Calu3 (cell line): ENCODE measurements at regions not wholly inside any gene's neighbourhood (a gene's known extent, or its start where the extent isn't known, plus 50 kb on each side); places are given as distances from the start of the nearest gene placed in this dataset.

Experiments
- BruUV-seq: library from RNA; stranded (reverse); fragments of 400-500 nt; replicated peaks from 2 replicates; lab custom pipeline; 2021; lab: Mats Ljungman, UMichigan
- CTCF ChIA-PET: fragments of 300-600 bp; sonication (Branson Sonifier 250); formaldehyde crosslinking; loops from one replicate; lab custom pipeline; 2022; ENCODE audit warnings: antibody characterized with exemption; lab: Charles Lee
- DNase-seq: peaks from one replicate; pipeline ENCODE4 v3.0.0; 2022
- H3K27ac Mint-ChIP-seq: one replicate; pipeline ENCODE4 v1.8.0; 2022; ENCODE audit warnings: mixed read lengths; ENCODE audit not compliant: unreplicated experiment
- H3K27me3 Mint-ChIP-seq: one replicate; pipeline ENCODE4 v1.8.0; 2022; ENCODE audit warnings: mixed read lengths; ENCODE audit not compliant: unreplicated experiment
- H3K36me3 Mint-ChIP-seq: one replicate; pipeline ENCODE4 v1.8.0; 2022; ENCODE audit warnings: mild to moderate bottlenecking, moderate library complexity, mixed read lengths; ENCODE audit not compliant: insufficient read depth, unreplicated experiment
- H3K4me1 Mint-ChIP-seq: one replicate; pipeline ENCODE4 v1.8.0; 2022; ENCODE audit warnings: mild to moderate bottlenecking, low read depth, mixed read lengths; ENCODE audit not compliant: unreplicated experiment
- H3K4me3 Mint-ChIP-seq: one replicate; pipeline ENCODE4 v1.8.0; 2022; ENCODE audit warnings: mild to moderate bottlenecking, low read depth, moderate library complexity, mixed read lengths; ENCODE audit not compliant: unreplicated experiment
- H3K9me3 Mint-ChIP-seq: one replicate; pipeline ENCODE4 v1.8.0; 2022; ENCODE audit warnings: low read depth, mixed read lengths; ENCODE audit not compliant: unreplicated experiment
- intact Hi-C: fragments of 100-400 bp; cut with micrococcal nuclease; formaldehyde crosslinking; loops from one replicate; pipeline ENCODE4 v1.10.0; 2022; ENCODE audit not compliant: unreplicated experiment
- TF ChIP-seq, protein P1 (sequence below): fragments of 200-600 bp; IDR thresholded peaks from one replicate; pipeline ENCODE4 v1.8.0; 2022; ENCODE audit warnings: antibody characterized with exemption; ENCODE audit not compliant: unreplicated experiment

DNA sequence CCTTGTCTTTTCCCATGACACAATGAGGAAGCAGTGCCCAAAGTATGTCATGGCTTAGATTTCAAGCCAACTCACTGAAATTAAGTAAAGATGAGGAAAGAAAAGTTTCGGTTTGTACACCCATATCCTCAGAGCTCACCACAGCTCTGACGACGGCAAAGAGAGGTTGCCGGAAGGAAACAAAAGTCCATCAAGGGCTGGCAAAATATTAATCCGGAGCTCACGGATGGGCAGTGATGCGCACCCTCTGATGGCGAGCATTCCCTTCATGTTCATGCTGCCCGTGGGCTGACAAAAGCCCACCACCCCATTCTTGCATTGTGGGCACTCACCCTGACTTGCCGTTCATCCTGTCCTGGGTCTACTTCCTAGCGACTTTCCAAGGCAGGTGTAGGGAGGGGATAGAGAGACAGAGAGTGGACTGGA lies 103.1 kb downstream of the SOX9 start:
- H3K27me3 Mint-ChIP-seq: no peaks in the 10 kb centered on the region
- TF ChIP-seq, protein P1, sequence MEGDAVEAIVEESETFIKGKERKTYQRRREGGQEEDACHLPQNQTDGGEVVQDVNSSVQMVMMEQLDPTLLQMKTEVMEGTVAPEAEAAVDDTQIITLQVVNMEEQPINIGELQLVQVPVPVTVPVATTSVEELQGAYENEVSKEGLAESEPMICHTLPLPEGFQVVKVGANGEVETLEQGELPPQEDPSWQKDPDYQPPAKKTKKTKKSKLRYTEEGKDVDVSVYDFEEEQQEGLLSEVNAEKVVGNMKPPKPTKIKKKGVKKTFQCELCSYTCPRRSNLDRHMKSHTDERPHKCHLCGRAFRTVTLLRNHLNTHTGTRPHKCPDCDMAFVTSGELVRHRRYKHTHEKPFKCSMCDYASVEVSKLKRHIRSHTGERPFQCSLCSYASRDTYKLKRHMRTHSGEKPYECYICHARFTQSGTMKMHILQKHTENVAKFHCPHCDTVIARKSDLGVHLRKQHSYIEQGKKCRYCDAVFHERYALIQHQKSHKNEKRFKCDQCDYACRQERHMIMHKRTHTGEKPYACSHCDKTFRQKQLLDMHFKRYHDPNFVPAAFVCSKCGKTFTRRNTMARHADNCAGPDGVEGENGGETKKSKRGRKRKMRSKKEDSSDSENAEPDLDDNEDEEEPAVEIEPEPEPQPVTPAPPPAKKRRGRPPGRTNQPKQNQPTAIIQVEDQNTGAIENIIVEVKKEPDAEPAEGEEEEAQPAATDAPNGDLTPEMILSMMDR: no peak

DNA sequence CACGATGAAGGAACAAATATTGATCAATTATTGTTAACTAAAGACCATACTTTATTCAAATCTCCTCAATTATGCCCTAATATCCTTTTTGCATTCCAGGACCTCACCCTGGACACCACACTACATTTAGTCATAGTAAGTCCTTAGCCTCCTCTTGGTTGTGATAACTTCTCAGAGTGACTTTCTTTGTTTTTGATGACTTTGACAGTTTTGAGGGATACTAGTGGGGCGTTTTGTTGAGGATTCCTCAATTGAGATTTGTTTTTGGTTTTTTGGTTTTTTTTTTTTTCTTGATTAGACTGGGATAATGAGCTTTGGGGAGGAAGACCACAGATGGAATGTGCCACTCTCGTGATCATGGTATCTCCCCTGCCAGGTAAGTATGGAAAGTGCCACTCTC lies 105.5 kb downstream of the SOX9 start:
- H3K4me3 Mint-ChIP-seq: no peak overlapping the region
- no peaks in the 10 kb centered on the region for H3K27me3 Mint-ChIP-seq
- TF ChIP-seq, protein P1: no peak
- no peak for DNase-seq
- CTCF ChIA-PET: interaction anchor here (0.6 kb wide), 1 partner anchor 160 kb away, joined by 4 read pairs; no protein-coding TSS in a partner anchor
- peaks cover 3% of the 10 kb centered on the region for H3K9me3 Mint-ChIP-seq
- H3K36me3 Mint-ChIP-seq: no peaks in the 10 kb centered on the region
- intact Hi-C loops: no loop called here
- no TSS peak for BruUV-seq
- no peaks in the 10 kb centered on the region for H3K4me1 Mint-ChIP-seq
- no peak overlapping the region for H3K27ac Mint-ChIP-seq

More for the DNA sequence above, 103.1 kb downstream of the SOX9 start:
- no peak overlapping the region for H3K4me3 Mint-ChIP-seq
- CTCF ChIA-PET: no interaction called here
- no peak overlapping the region for H3K27ac Mint-ChIP-seq
- no TSS peak for BruUV-seq
- DNase-seq: no peak
- no peaks in the 10 kb centered on the region for H3K36me3 Mint-ChIP-seq
- intact Hi-C loops: no loop called here
- H3K9me3 Mint-ChIP-seq: peaks cover 3% of the 10 kb centered on the region
- H3K4me1 Mint-ChIP-seq: no peaks in the 10 kb centered on the region

DNA sequence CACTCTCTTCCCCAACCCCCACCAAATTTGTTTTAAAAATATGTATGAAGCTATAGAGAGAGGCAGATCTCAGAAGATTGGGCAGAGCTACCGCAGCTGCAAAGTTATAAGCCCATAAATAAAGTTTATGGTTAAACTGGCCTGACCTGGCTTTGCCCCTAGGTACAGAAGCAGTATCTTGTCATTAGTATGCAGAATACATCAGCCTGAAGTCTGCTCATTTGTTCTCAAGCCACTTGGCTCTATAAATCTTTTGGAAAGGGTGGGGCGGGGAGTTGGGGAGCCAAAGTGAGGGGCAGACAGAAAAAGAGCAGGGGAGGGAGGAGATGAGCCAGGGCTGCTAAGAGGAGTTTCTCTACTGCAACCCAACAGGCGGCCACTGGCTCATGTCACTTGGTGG lies 113.2 kb downstream of the SOX9 start:
- CTCF ChIA-PET: no interaction called here
- Mint-ChIP-seq H3K36me3 (no peaks in the 10 kb centered on the region), H3K4me1 (no peaks in the 10 kb centered on the region), H3K27ac (no peak overlapping the region), H3K9me3 (peaks cover under 1% of the 10 kb centered on the region), H3K27me3 (no peaks in the 10 kb centered on the region), H3K4me3 (no peak overlapping the region)
- TF ChIP-seq, protein P1: no peak
- no peak for DNase-seq
- BruUV-seq: no TSS peak
- intact Hi-C loops: no loop called here

DNA sequence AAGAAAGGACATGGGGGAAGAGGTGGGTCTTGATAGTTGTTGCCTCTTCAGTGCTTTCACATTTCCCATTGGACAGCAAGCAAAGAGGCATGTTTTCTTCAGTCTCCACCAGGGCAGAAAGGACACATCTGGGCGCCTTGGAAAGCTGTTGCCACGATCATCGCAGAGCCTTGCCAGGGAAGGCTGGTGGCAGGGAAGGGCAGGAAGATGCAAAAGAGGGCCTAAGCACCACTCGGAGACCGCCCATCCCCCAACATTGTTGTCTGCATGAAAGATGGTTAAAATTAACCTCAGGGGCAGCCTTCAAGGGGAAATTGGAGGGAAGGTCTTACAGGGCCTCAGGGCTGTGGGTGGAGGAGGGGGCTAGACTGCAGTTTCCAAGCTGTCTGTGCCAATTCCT lies 114.2 kb downstream of the SOX9 start:
- intact Hi-C loops: no loop called here
- H3K4me1 Mint-ChIP-seq: peaks cover 5% of the 10 kb centered on the region
- DNase-seq: no peak
- BruUV-seq: no TSS peak
- peaks cover 8% of the 10 kb centered on the region for H3K27me3 Mint-ChIP-seq
- TF ChIP-seq, protein P1: no peak
- H3K36me3 Mint-ChIP-seq: no peaks in the 10 kb centered on the region
- no peak overlapping the region for H3K27ac Mint-ChIP-seq
- H3K4me3 Mint-ChIP-seq: no peak overlapping the region
- CTCF ChIA-PET: no interaction called here
- H3K9me3 Mint-ChIP-seq: peaks cover 2% of the 10 kb centered on the region
